Breast epithelium (tissue), 3 donors: ENCODE measurements at regions not wholly inside any gene's neighbourhood (a gene's known extent, or its start where the extent isn't known, plus 50 kb on each side); places are given as distances from the start of the nearest gene placed in this dataset.
"Not testable (repeated sequence)": the region's sequence is repeated elsewhere in the genome, so short reads cannot be mapped to it uniquely, and the experiment has no call there.

Experiments
- POLR2A ChIP-seq: fragments of 450-650 bp; IDR thresholded peaks from one replicate; pipeline ENCODE4 v1.6.1; 2016; ENCODE audit warnings: antibody characterized with exemption, mild to moderate bottlenecking, moderate library complexity
- TF ChIP-seq, protein P1 (sequence below), 3 donors: fragments of 450-650 bp; IDR thresholded peaks; one replicate each; pipeline ENCODE4 v1.5.1; 2016 to 2017; ENCODE audit warnings: antibody characterized with exemption in 3 of 3, mild to moderate bottlenecking in 3 of 3, moderate library complexity in 3 of 3

DNA sequence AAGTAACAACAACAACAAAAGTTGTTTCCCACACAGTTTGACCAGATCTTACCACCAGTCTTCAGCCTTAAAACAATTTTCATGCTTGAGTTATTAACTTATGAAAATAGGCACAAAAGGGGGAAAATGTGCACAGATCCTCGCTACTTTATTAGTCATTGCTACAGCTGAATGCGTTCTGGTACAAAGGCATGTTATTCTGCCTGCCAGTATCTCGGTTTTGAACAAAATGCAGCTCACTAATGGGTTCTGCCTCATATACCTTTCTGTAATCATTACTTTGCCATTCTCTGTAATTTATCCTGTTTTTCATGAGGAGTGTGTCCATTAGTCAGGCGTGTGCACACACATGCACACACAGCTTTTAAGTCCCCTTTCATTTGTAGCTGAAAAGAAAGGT lies 247.6 kb downstream of the BCL2L11 start:
- TF ChIP-seq, protein P1, sequence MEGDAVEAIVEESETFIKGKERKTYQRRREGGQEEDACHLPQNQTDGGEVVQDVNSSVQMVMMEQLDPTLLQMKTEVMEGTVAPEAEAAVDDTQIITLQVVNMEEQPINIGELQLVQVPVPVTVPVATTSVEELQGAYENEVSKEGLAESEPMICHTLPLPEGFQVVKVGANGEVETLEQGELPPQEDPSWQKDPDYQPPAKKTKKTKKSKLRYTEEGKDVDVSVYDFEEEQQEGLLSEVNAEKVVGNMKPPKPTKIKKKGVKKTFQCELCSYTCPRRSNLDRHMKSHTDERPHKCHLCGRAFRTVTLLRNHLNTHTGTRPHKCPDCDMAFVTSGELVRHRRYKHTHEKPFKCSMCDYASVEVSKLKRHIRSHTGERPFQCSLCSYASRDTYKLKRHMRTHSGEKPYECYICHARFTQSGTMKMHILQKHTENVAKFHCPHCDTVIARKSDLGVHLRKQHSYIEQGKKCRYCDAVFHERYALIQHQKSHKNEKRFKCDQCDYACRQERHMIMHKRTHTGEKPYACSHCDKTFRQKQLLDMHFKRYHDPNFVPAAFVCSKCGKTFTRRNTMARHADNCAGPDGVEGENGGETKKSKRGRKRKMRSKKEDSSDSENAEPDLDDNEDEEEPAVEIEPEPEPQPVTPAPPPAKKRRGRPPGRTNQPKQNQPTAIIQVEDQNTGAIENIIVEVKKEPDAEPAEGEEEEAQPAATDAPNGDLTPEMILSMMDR (IDR thresholded peaks at IDR 0.05) = not testable (repeated sequence)
- not testable (repeated sequence) for TF ChIP-seq POLR2A
